HG02870 (cell line): ENCODE measurements at regions not wholly inside any gene's neighbourhood (a gene's known extent, or its start where the extent isn't known, plus 50 kb on each side); places are given as distances from the start of the nearest gene placed in this dataset.

Experiments
- ATAC-seq: cut with Tn5 transposase; IDR thresholded peaks from one replicate; pipeline ENCODE4 v1.9.1; 2021; ENCODE audit warnings: mild to moderate bottlenecking, moderate library complexity; ENCODE audit not compliant: unreplicated experiment

DNA sequence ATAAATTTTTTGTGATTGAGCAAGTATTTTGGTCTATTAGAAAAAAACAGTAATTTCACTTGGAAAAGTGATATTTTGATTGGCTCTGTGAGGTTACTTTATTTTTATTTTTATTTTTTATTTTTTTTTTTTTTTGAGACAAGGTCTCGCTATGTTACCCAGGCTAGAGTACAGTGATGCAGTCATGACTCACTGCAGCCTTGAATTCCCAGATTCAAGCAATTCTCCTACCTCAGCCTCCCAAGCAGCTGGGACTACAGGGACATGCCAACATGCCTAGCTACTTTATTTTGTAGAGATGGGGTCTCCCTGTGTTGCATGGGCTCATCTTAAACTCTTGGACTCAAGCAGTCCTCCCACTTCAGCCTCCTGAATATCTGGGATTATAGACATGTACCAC is 60.9 kb upstream of the MGAT5 start:
- no peak for ATAC-seq

DNA sequence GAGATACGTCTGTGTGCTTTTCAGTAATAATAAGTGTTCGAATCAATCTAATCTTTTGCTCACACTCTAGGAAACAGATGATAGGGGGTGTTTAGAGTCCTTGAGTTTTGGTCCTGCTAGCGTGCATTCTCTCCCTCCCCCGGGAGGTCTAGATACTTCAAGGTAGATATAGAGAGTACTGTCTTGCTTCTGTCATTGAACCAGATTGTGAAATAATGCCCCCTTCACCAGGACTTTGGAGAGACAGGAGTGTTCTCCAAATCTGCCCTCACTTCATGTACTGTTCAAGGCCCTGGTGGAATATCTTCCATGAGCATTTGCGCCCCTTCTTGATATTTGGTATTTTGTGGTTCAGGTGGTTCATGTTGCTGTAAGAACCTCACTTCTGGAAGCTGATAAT is 59.4 kb upstream of the MGAT5 start:
- no peak for ATAC-seq

GRCh38 chr2:134195341-134195740 is 58.5 kb upstream of the MGAT5 start:
- ATAC-seq: no peak

GRCh38 chr2:134197445-134197844 is 56.4 kb upstream of the MGAT5 start:
- no peak for ATAC-seq

DNA sequence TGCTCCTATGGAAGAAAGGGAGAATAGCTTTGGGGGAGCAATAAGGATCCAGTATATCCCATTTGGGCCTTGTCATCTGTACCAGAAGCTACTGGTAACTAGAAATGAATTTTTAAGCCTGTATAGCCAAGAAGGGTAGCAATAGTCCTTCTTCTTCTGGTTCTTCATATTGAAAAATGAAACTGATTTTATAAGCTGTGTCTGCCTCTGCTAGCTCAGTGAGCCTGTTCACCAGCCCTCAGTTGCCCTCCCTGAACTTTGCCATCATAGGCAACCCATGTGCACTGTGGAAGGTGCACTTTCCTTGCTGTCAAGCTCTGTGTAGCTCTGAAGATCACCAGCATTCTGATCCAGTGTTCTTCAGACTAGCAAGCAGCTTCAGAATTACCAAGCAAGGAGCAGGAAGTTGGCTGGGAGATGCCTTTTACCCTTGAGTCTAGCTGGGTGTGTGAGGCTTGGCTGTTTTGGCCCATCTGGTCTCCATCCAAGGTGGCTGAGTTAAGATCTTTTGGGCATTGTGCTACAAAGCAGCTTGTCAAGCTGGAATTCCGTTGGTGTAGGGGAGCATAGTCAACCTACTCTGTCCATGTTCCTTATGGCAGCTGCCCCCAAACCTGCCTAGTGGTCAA is 55.8 kb upstream of the MGAT5 start:
- no peak for ATAC-seq

DNA sequence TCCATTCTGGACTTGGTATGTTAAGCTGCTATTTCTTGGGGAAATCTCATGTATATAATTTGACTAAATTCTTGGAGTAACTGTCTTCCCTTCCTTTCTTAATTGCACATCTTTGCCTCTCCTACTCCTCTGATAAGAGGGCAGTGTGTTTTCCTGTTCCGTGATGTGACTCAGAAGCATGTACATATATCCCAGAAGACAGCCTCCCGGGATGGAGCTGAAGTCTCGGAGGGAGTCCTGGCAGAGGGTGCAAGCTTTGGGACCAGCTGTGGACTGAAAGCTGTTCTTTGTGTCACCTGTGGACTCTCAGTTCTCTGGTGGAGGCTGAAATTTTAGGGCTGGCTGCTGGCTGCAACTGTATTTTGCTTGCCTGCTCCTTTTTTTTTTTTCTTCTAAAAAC is 54.7 kb upstream of the MGAT5 start:
- ATAC-seq: no peak

GRCh38 chr2:134200036-134200618 is 53.7 kb upstream of the MGAT5 start:
- ATAC-seq: no peak

DNA sequence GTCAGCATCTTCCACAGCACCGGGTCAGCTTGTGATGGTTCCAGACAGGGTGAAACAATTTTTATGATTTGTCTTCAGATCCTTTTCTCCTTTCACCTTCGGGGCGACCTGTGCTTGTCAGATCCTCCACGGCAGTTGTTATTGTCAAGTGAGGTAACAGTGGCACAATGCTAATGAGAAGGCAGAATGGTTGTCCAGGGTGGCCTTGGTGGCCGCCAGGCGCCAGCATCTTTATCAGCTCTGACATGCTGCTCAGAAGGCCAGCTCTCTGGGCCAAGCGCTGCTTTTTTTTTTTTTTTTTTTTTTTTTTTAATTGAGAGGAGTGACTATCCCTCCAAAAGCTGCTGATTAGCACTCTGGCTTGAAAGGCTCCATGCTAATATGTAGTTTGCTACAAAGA is 52.3 kb upstream of the MGAT5 start:
- no peak for ATAC-seq

DNA sequence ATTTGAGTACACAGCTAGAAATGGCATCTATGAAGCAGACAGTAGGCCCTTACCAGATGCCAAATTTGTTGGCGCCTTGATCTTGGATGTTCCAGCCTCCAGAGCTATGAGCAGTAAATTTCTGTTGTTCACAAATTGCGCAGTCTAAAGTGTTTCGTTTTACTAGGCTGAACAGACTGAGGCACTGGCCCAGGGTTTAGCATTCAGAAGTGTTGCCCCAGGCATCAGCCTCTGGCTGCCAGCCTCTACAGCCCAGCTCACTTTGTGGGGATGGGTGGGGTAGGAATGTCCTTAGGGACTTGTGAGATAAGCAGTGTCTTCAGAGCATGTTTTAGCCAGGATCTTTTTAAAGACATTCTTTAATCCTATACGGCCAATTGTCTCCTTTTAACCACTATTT is 51.5 kb upstream of the MGAT5 start:
- ATAC-seq: no peak

DNA sequence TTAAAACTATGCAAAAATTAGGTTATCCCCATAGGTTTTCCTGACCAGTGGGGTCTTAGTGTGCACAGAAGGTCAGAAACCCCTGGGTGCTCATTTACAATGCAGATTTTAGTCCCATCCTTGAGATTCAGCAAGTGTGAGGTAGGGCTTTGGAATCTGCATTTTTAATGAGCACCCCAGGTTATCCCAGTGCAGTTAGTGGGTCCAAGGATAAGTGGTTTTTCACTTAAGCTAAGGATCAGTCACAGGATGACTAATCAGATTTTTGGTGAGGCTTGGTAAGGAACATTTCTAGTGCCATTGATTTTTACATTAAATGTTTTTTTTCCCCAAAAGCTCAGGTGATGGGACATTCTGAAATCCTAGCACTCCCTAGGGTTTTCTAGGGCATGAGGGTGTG is 50.7 kb upstream of the MGAT5 start:
- no peak for ATAC-seq
